ENCODE measurements at regions not wholly inside any gene's neighbourhood (a gene's known extent, or its start where the extent isn't known, plus 50 kb on each side); places are given as distances from the start of the nearest gene placed in this dataset.

GRCh38 chr2:136482966-136483365 is 282.4 kb upstream of the THSD7B start:
- DNase-seq = no peak
- Histone ChIP-seq H3K27ac (ENCODE audit: low read depth in 2 of 2, low read length in 1 of 2) (no peak overlapping the region), H3K79me2 (ENCODE audit: insufficient read depth) (no peaks in the 10 kb centered on the region), H3K27me3 (ENCODE audit: insufficient read depth) (no peaks in the 10 kb centered on the region), H4K20me1 (ENCODE audit: insufficient read depth) (no peaks in the 10 kb centered on the region), H3K36me3 (replicated peaks in 1 of 2; ENCODE audit: control insufficient read depth in 1 of 2, insufficient read depth in 2 of 2, low read length in 1 of 2) (no peaks in the 10 kb centered on the region), H3K9ac (no peak overlapping the region), H3K9me3 (no peaks in the 10 kb centered on the region), H3K4me1 (ENCODE audit: control insufficient read depth in 1 of 2, insufficient read depth in 2 of 2, low read depth in 1 of 2, low read length in 1 of 2) (no peaks in the 10 kb centered on the region), H3K4me2 (no peak overlapping the region), H3K4me3 (ENCODE audit: low read depth in 2 of 2, low read length in 1 of 2) (no peak overlapping the region), H2AFZ (ENCODE audit: low read depth) (no peak overlapping the region), H3F3A (replicated peaks; ENCODE audit: insufficient read depth) (no peaks in the 10 kb centered on the region), H3K9me2 (no peaks in the 10 kb centered on the region)
- ChIA-PET POLR2A (no interaction called here), CTCF (interaction anchor here (1.0 kb wide), 1 partner anchor 255 kb away, joined by 5 read pairs; no protein-coding TSS in a partner anchor)
- WGBS (ENCODE audit: low lambda C conversion rate) = 26% methylated on average over 3 of the region's 3 CpGs
- TF ChIP-seq, protein P1, sequence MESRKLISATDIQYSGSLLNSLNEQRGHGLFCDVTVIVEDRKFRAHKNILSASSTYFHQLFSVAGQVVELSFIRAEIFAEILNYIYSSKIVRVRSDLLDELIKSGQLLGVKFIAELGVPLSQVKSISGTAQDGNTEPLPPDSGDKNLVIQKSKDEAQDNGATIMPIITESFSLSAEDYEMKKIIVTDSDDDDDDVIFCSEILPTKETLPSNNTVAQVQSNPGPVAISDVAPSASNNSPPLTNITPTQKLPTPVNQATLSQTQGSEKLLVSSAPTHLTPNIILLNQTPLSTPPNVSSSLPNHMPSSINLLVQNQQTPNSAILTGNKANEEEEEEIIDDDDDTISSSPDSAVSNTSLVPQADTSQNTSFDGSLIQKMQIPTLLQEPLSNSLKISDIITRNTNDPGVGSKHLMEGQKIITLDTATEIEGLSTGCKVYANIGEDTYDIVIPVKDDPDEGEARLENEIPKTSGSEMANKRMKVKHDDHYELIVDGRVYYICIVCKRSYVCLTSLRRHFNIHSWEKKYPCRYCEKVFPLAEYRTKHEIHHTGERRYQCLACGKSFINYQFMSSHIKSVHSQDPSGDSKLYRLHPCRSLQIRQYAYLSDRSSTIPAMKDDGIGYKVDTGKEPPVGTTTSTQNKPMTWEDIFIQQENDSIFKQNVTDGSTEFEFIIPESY (IDR thresholded peaks at IDR 0.05; ENCODE audit: borderline replicate concordance, low read depth) = no peak
- TF ChIP-seq JUND (IDR thresholded peaks at IDR 0.05) (no peak), RXRA (IDR thresholded peaks at IDR 0.05; ENCODE audit: borderline replicate concordance, low read depth) (no peak), GATA2 (CRISPR knock-in tag; IDR thresholded peaks at IDR 0.05) (no peak), EP300 (IDR thresholded peaks at IDR 0.05; ENCODE audit: borderline replicate concordance in 1 of 2, low read depth in 1 of 2, low read length in 1 of 2) (no peak), FOXJ3 (CRISPR knock-in tag; IDR thresholded peaks at IDR 0.05) (no peak), CTCF (IDR thresholded peaks at IDR 0.05) (no peak), POLR2AphosphoS5 (IDR thresholded peaks at IDR 0.05; ENCODE audit: low read depth, low read length) (no peak), NFIC (IDR thresholded peaks at IDR 0.05; ENCODE audit: borderline replicate concordance) (no peak), GABPA (IDR thresholded peaks at IDR 0.05; ENCODE audit: low read depth) (no peak), TCF12 (IDR thresholded peaks at IDR 0.05) (no peak), USF1 (IDR thresholded peaks at IDR 0.05; ENCODE audit: borderline replicate concordance, low read depth) (no peak), RCOR1 (IDR thresholded peaks at IDR 0.05; ENCODE audit: low read length) (no peak), RAD21 (IDR thresholded peaks at IDR 0.05; ENCODE audit: low read length) (no peak)
- TF ChIP-seq, protein P2, sequence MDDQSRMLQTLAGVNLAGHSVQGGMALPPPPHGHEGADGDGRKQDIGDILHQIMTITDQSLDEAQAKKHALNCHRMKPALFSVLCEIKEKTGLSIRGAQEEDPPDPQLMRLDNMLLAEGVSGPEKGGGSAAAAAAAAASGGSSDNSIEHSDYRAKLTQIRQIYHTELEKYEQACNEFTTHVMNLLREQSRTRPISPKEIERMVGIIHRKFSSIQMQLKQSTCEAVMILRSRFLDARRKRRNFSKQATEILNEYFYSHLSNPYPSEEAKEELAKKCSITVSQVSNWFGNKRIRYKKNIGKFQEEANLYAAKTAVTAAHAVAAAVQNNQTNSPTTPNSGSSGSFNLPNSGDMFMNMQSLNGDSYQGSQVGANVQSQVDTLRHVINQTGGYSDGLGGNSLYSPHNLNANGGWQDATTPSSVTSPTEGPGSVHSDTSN (IDR thresholded peaks at IDR 0.05) = no peak
